PC-9 (cell line): ENCODE measurements at regions not wholly inside any gene's neighbourhood (a gene's known extent, or its start where the extent isn't known, plus 50 kb on each side); places are given as distances from the start of the nearest gene placed in this dataset.

Experiments used
- BruUV-seq: library from RNA; stranded (reverse); fragments of 400-500 nt; replicated peaks from 2 replicates; lab custom pipeline; 2021; lab: Mats Ljungman, UMichigan
- CTCF ChIA-PET: fragments of 300-600 bp; sonication (Branson Sonifier 250); formaldehyde crosslinking; loops from one replicate; lab custom pipeline; 2022; ENCODE audit warnings: antibody characterized with exemption; lab: Charles Lee
- POLR2A ChIA-PET: fragments of 300-600 bp; sonication (Branson Sonifier 250); formaldehyde crosslinking; loops from one replicate; lab custom pipeline; 2022; ENCODE audit warnings: antibody characterized with exemption; ENCODE audit not compliant: unreplicated experiment; lab: Charles Lee
- DNase-seq, 2 experiments: peaks; one replicate each; pipeline versions ENCODE4 v3.0.0 to v3.0.0-alpha.2; 2015 to 2022; ENCODE audit warnings: mixed read lengths in 1 of 2
- H2AFZ ChIP-seq: fragments of 200-600 bp; sonication (generic); 2 replicates; pipeline ENCODE4 v1.8.1; 2017; ENCODE audit warnings: antibody characterized with exemption
- H3F3A ChIP-seq: fragments of 200-600 bp; sonication (generic); 2 replicates; pipeline ENCODE4 v1.8.1; 2017; ENCODE audit warnings: antibody characterized with exemption, mild to moderate bottlenecking, low read depth; ENCODE audit not compliant: insufficient read depth
- H3K27ac ChIP-seq: fragments of 200-600 bp; sonication (generic); 2 replicates; pipeline ENCODE4 v1.6.1; 2016; ENCODE audit warnings: mixed run types
- H3K27me3 ChIP-seq: fragments of 200-600 bp; sonication (generic); 2 replicates; pipeline ENCODE4 v1.6.1; 2016; ENCODE audit warnings: low read depth, mixed run types; ENCODE audit not compliant: insufficient read depth
- H3K36me3 ChIP-seq: fragments of 200-600 bp; sonication (generic); 2 replicates; pipeline ENCODE4 v1.6.1; 2016; ENCODE audit warnings: low read depth, mixed run types
- H3K4me1 ChIP-seq: fragments of 200-600 bp; sonication (generic); replicated peaks from 2 replicates; pipeline ENCODE4 v1.6.1; 2016; ENCODE audit warnings: mixed run types; ENCODE audit not compliant: insufficient read depth
- H3K4me2 ChIP-seq: fragments of 200-600 bp; sonication (generic); 2 replicates; pipeline ENCODE4 v1.6.1; 2017; ENCODE audit warnings: mixed run types
- H3K4me3 ChIP-seq: fragments of 200-600 bp; sonication (generic); 2 replicates; pipeline ENCODE4 v1.6.1; 2016; ENCODE audit warnings: mixed run types
- H3K79me2 ChIP-seq: fragments of 200-600 bp; sonication (generic); 2 replicates; pipeline ENCODE4 v1.6.1; 2017; ENCODE audit warnings: low read depth, mixed run types
- H3K9me2 ChIP-seq: fragments of 200-600 bp; sonication (generic); 2 replicates; pipeline ENCODE4 v1.8.1; 2017; ENCODE audit warnings: mild to moderate bottlenecking; ENCODE audit not compliant: insufficient read depth
- H3K9me3 ChIP-seq: fragments of 200-600 bp; sonication (generic); 2 replicates; pipeline ENCODE4 v1.8.1; 2016; ENCODE audit warnings: low read depth; ENCODE audit not compliant: insufficient read depth
- H4K20me1 ChIP-seq: fragments of 200-600 bp; sonication (generic); 2 replicates; pipeline ENCODE4 v1.8.1; 2017; ENCODE audit not compliant: insufficient read depth
- EZH2 ChIP-seq: fragments of 200-600 bp; sonication (generic); IDR thresholded peaks from 2 replicates; pipeline ENCODE4 v1.8.0; 2017; ENCODE audit warnings: antibody characterized with exemption, low read depth
- intact Hi-C: fragments of 100-400 bp; cut with micrococcal nuclease; formaldehyde crosslinking; loops from one replicate; pipeline ENCODE4 v1.10.0; 2022; ENCODE audit not compliant: unreplicated experiment
- TF ChIP-seq, protein P1 (sequence below): fragments of 200-600 bp; sonication (generic); conservative IDR thresholded peaks from 2 replicates; pipeline ENCODE4 v1.6.1; 2017; ENCODE audit warnings: mixed run types, antibody characterized with exemption, mild to moderate bottlenecking, moderate library complexity

DNA sequence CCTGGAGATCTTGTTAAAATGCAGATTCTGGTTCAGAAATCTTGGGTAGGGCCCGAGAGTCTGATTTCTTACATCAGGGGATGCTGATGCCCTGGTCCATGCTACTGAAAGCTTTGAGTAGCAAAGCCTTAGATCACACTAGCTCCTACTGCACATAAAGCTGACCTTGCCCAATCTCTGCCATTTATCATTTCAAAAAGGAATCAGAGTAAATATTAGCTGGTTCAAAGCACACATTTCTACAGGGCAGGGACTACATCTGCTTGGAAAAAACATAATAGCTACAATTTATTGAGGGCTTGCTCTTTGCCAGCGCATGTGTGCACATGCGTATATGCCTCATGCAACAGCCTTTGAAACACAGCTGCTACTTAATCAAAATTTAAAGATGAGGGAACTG, 440.4 kb upstream of the ARID1B start:
- no TSS peak for BruUV-seq

DNA sequence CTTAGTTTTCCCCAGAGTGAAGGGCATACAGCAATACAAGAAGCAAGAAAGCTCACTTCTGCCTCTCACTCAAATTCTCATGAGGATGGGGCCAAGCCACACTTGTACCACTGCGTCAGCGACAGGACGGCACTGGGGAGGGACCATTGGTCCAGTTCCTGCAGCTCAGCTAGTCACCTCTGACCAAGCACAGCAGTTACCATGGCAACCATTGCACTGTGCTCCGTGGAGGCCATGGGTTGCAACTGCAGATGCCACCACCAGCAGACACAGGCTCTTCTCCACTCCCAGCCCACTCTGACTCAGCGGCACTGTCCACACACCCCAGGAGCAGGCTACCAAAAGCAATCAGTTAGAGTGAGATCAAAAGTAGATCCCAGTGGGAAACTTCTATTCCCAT, 441.1 kb upstream of the ARID1B start:
- POLR2A ChIA-PET, result interaction anchor here (0.7 kb wide), 1 partner anchor 24 kb away, joined by 4 read pairs; no protein-coding TSS in a partner anchor
- no peaks in the 10 kb centered on the region for H3K79me2 ChIP-seq
- CTCF ChIA-PET, result no interaction called here
- H4K20me1 ChIP-seq, result no peaks in the 10 kb centered on the region
- intact Hi-C loops, result no loop called here
- no peaks in the 10 kb centered on the region for H3K27me3 ChIP-seq
- H3K9me2 ChIP-seq, result peaks cover 4% of the 10 kb centered on the region; the same call in 1 of the 2 replicates
- no peak overlapping the region for H2AFZ ChIP-seq
- H3K4me3 ChIP-seq, result no peak overlapping the region
- H3K27ac ChIP-seq, result no peak overlapping the region
- no peaks in the 10 kb centered on the region for H3K36me3 ChIP-seq
- no peak overlapping the region for H3K4me2 ChIP-seq
- H3F3A ChIP-seq, result no peaks in the 10 kb centered on the region
- no peak for TF ChIP-seq EZH2
- TF ChIP-seq, protein P1, sequence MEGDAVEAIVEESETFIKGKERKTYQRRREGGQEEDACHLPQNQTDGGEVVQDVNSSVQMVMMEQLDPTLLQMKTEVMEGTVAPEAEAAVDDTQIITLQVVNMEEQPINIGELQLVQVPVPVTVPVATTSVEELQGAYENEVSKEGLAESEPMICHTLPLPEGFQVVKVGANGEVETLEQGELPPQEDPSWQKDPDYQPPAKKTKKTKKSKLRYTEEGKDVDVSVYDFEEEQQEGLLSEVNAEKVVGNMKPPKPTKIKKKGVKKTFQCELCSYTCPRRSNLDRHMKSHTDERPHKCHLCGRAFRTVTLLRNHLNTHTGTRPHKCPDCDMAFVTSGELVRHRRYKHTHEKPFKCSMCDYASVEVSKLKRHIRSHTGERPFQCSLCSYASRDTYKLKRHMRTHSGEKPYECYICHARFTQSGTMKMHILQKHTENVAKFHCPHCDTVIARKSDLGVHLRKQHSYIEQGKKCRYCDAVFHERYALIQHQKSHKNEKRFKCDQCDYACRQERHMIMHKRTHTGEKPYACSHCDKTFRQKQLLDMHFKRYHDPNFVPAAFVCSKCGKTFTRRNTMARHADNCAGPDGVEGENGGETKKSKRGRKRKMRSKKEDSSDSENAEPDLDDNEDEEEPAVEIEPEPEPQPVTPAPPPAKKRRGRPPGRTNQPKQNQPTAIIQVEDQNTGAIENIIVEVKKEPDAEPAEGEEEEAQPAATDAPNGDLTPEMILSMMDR, result no peak
- no peaks in the 10 kb centered on the region for H3K4me1 ChIP-seq
- no peak for DNase-seq
- H3K9me3 ChIP-seq, result peaks cover 8% of the 10 kb centered on the region; the same call in 1 of the 2 replicates
- BruUV-seq, result no TSS peak

More for the DNA sequence above, 440.4 kb upstream of the ARID1B start:
- CTCF ChIA-PET, result no interaction called here
- Histone ChIP-seq H3K9me2 (peaks cover 4% of the 10 kb centered on the region; the same call in 1 of the 2 replicates), H3K4me1 (no peaks in the 10 kb centered on the region), H3K36me3 (no peaks in the 10 kb centered on the region), H3K4me2 (no peak overlapping the region), H3K27ac (no peak overlapping the region), H4K20me1 (no peaks in the 10 kb centered on the region), H3K27me3 (no peaks in the 10 kb centered on the region), H3K4me3 (no peak overlapping the region), H2AFZ (no peak overlapping the region), H3F3A (no peaks in the 10 kb centered on the region), H3K79me2 (no peaks in the 10 kb centered on the region), H3K9me3 (peaks cover 8% of the 10 kb centered on the region; the same call in 1 of the 2 replicates)
- no peak for TF ChIP-seq EZH2
- TF ChIP-seq, protein P1, result no peak
- POLR2A ChIA-PET, result no interaction called here
- intact Hi-C loops, result no loop called here
- no peak for DNase-seq

DNA sequence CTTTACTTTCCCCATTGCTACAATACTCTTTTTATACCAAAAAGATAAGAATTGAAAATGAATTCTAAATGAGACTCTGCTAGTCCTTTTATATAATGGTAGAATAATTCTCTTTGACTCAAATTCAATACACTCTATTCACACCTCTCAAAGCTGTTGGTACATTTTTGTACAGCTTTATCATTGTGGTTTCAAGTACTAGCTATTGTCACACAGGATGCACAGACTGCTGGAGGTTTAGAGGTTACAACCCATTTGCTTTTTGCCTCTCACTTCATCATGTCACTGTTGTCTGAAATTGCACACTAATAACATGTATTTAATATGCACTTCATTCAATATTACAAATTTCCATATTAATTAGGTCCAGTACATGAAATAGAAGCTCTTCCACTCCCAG, 442.2 kb upstream of the ARID1B start:
- no peak overlapping the region for H3K27ac ChIP-seq
- H2AFZ ChIP-seq, result no peak overlapping the region
- DNase-seq, result no peak
- H3K9me3 ChIP-seq, result peaks cover 8% of the 10 kb centered on the region; the same call in 1 of the 2 replicates
- no peak overlapping the region for H3K4me3 ChIP-seq
- H3F3A ChIP-seq, result no peaks in the 10 kb centered on the region
- ChIA-PET POLR2A (no interaction called here), CTCF (no interaction called here)
- no peaks in the 10 kb centered on the region for H3K79me2 ChIP-seq
- no peaks in the 10 kb centered on the region for H4K20me1 ChIP-seq
- no peaks in the 10 kb centered on the region for H3K36me3 ChIP-seq
- 0 out of 2 replicates have a peak, but pooled peaks cover 4% of the 10 kb centered on the region for H3K9me2 ChIP-seq
- H3K27me3 ChIP-seq, result no peaks in the 10 kb centered on the region
- no peaks in the 10 kb centered on the region for H3K4me1 ChIP-seq
- no peak overlapping the region for H3K4me2 ChIP-seq
- intact Hi-C loops, result no loop called here
- TF ChIP-seq, protein P1, result no peak
- TF ChIP-seq EZH2, result no peak
- BruUV-seq, result no TSS peak
